H1 (cell line): ENCODE measurements at regions not wholly inside any gene's neighbourhood (a gene's known extent, or its start where the extent isn't known, plus 50 kb on each side); places are given as distances from the start of the nearest gene placed in this dataset.

Experiments used
- CTCF ChIA-PET: fragments of 300-600 bp; sonication (Branson Sonifier 250); formaldehyde crosslinking; loops from one replicate; lab custom pipeline; 2021; ENCODE audit not compliant: partially characterized antibody; lab: Charles Lee
- POLR2A ChIA-PET: fragments of 300-600 bp; sonication (Branson Sonifier 250); formaldehyde crosslinking; loops from one replicate; lab custom pipeline; 2021; ENCODE audit warnings: inconsistent platforms; ENCODE audit not compliant: partially characterized antibody; lab: Charles Lee
- DNase-seq, 2 experiments: peaks; one replicate each; pipeline versions ENCODE4 v3.0.0 to v3.0.0-alpha.2; 2010 to 2022; ENCODE audit warnings: low spot score in 2 of 2, low read depth in 1 of 2, mixed read lengths in 1 of 2
- FAIRE-seq: peaks from 2 replicates; lab custom pipeline; 2011; peaks lifted over from hg19 to GRCh38; lab: Jason Lieb, UNC
- H2AFZ ChIP-seq: 2 replicates; pipeline ENCODE4 v1.8.1; 2012; ENCODE audit warnings: low read length, inconsistent platforms
- H2AK5ac ChIP-seq: 2 replicates; pipeline ENCODE4 v1.6.1; 2013; ENCODE audit warnings: low read depth, low read length
- H2BK120ac ChIP-seq: replicated peaks from 2 replicates; pipeline ENCODE3; 2013; ENCODE audit warnings: low read depth, low read length, inconsistent platforms
- H2BK12ac ChIP-seq: 2 replicates; pipeline ENCODE4 v1.6.1; 2013; ENCODE audit warnings: low read depth, low read length
- H2BK15ac ChIP-seq: 2 replicates; pipeline ENCODE4 v1.6.1; 2013; ENCODE audit warnings: low read length
- H2BK20ac ChIP-seq: 2 replicates; pipeline ENCODE4 v1.6.1; 2013; ENCODE audit warnings: low read length
- H2BK5ac ChIP-seq: 2 replicates; pipeline ENCODE4 v1.6.1; 2013; ENCODE audit warnings: low read depth, low read length
- H3K14ac ChIP-seq: 2 replicates; pipeline ENCODE4 v1.6.1; 2013; ENCODE audit warnings: inconsistent platforms; ENCODE audit not compliant: insufficient read length
- H3K18ac ChIP-seq: 2 replicates; pipeline ENCODE4 v1.6.1; 2013; ENCODE audit warnings: low read length; ENCODE audit errors: extremely low read depth
- H3K23ac ChIP-seq: 2 replicates; pipeline ENCODE4 v1.6.1; 2013; ENCODE audit warnings: inconsistent platforms; ENCODE audit not compliant: insufficient read length
- H3K23me2 ChIP-seq: 2 replicates; pipeline ENCODE4 v1.6.1; 2013; ENCODE audit warnings: low read depth, low read length
- H3K27ac ChIP-seq: 2 replicates; pipeline ENCODE4 v1.6.1; 2011; ENCODE audit warnings: low read depth, low read length, inconsistent platforms
- H3K27me3 ChIP-seq, 4 experiments: replicated peaks in 1 of 4; 1 replicate in 1 of 4; 2 replicates in 3 of 4; pipeline versions ENCODE4 v1.6.1 to v1.8.1; 2011 to 2013; ENCODE audit warnings: low read length in 3 of 4, mild to moderate bottlenecking in 3 of 4, inconsistent platforms in 2 of 4, mixed read lengths in 2 of 4, moderate library complexity in 1 of 4; ENCODE audit not compliant: control insufficient read depth in 3 of 4, insufficient read depth in 3 of 4; ENCODE audit errors: extremely low read depth in 1 of 4
- H3K36me3 ChIP-seq, 4 experiments: 2 replicates each; pipeline versions ENCODE4 v1.6.1 to v1.8.1; 2011 to 2013; ENCODE audit warnings: mild to moderate bottlenecking in 4 of 4, low read length in 3 of 4, moderate library complexity in 2 of 4, control low read depth in 1 of 4, inconsistent platforms in 1 of 4; ENCODE audit not compliant: insufficient read depth in 4 of 4, control insufficient read depth in 2 of 4
- H3K4ac ChIP-seq: replicated peaks from 2 replicates; pipeline ENCODE3; 2013; ENCODE audit warnings: low read length, low read depth, mixed read lengths, inconsistent platforms; ENCODE audit not compliant: insufficient read length
- H3K4me1 ChIP-seq, 4 experiments: replicated peaks in 1 of 4; 1 replicate in 1 of 4; 2 replicates in 3 of 4; pipeline versions ENCODE4 v1.6.1 to v1.8.1; 2011 to 2013; ENCODE audit warnings: low read length in 3 of 4, inconsistent platforms in 2 of 4, mixed read lengths in 1 of 4; ENCODE audit not compliant: insufficient read depth in 4 of 4, control insufficient read depth in 3 of 4
- H3K4me2 ChIP-seq, 2 experiments: 2 replicates each; pipeline versions ENCODE4 v1.6.1 to v1.8.1; 2011 to 2013; ENCODE audit warnings: low read depth in 2 of 2, low read length in 2 of 2, control low read depth in 1 of 2, inconsistent platforms in 1 of 2, mild to moderate bottlenecking in 1 of 2; ENCODE audit not compliant: insufficient read depth in 1 of 2
- H3K4me3 ChIP-seq, 4 experiments: fragments of 200-600, 300-600 bp in 1 of 4; sonication (generic), shearing (Covaris generic), sonication (Bioruptor Twin) in 1 of 4; 2 replicates each; pipeline versions ENCODE4 v1.5.1 to v1.8.1; 2011 to 2016; ENCODE audit warnings: low read length in 4 of 4, low read depth in 3 of 4, control low read depth in 2 of 4, inconsistent platforms in 2 of 4, mild to moderate bottlenecking in 2 of 4, mixed read lengths in 1 of 4, moderate library complexity in 1 of 4; ENCODE audit not compliant: insufficient read depth in 2 of 4; ENCODE audit errors: extremely low read depth in 1 of 4
- H3K56ac ChIP-seq: replicated peaks from 2 replicates; pipeline ENCODE3; 2013; ENCODE audit warnings: low read depth, mild to moderate bottlenecking, mixed read lengths, low read length, inconsistent platforms; ENCODE audit not compliant: insufficient read length
- H3K79me1 ChIP-seq: 2 replicates; pipeline ENCODE4 v1.6.1; 2013; ENCODE audit warnings: low read depth, low read length, control low read depth
- H3K79me2 ChIP-seq, 2 experiments: 2 replicates each; pipeline versions ENCODE4 v1.6.1 to v1.8.1; 2012 to 2013; ENCODE audit warnings: low read length in 2 of 2, mild to moderate bottlenecking in 2 of 2, inconsistent platforms in 1 of 2; ENCODE audit not compliant: insufficient read depth in 2 of 2, control insufficient read depth in 1 of 2
- H3K9ac ChIP-seq, 4 experiments: replicated peaks in 1 of 4; 1 replicate in 1 of 4; 2 replicates in 3 of 4; pipeline versions ENCODE4 v1.6.1 to v1.8.1; 2011 to 2013; ENCODE audit warnings: low read depth in 3 of 4, low read length in 3 of 4, control low read depth in 2 of 4, mild to moderate bottlenecking in 2 of 4, moderate library complexity in 2 of 4, inconsistent platforms in 1 of 4; ENCODE audit errors: extremely low read depth in 1 of 4
- H3K9me3 ChIP-seq, 2 experiments: 2 replicates each; pipeline versions ENCODE4 v1.6.1 to v1.8.1; 2012 to 2013; ENCODE audit warnings: mild to moderate bottlenecking in 2 of 2, moderate library complexity in 2 of 2, control low read depth in 1 of 2, inconsistent platforms in 1 of 2, low read depth in 1 of 2, low read length in 1 of 2, mixed read lengths in 1 of 2; ENCODE audit not compliant: insufficient read depth in 2 of 2
- H4K20me1 ChIP-seq, 2 experiments: replicated peaks in 1 of 2; 2 replicates each; pipeline versions ENCODE3 to v1.8.1; 2011 to 2013; ENCODE audit warnings: inconsistent platforms in 2 of 2, low read length in 2 of 2, mild to moderate bottlenecking in 1 of 2; ENCODE audit not compliant: insufficient read depth in 2 of 2, control insufficient read depth in 1 of 2
- H4K5ac ChIP-seq: 2 replicates; pipeline ENCODE4 v1.6.1; 2013; ENCODE audit warnings: low read length, low read depth, mixed read lengths, inconsistent platforms; ENCODE audit not compliant: insufficient read length
- H4K8ac ChIP-seq: 2 replicates; pipeline ENCODE4 v1.8.0; 2013; ENCODE audit warnings: mild to moderate bottlenecking, moderate library complexity, low read length, inconsistent platforms; ENCODE audit not compliant: insufficient read depth; ENCODE audit errors: extremely low read depth
- H4K91ac ChIP-seq: replicated peaks from 2 replicates; pipeline ENCODE3; 2013; ENCODE audit warnings: low read length, mixed read lengths, inconsistent platforms; ENCODE audit not compliant: insufficient read length
- BCL11A ChIP-seq, 2 experiments: IDR thresholded peaks; one replicate each; pipeline ENCODE4 v1.6.1; 2011; ENCODE audit warnings: low read depth in 2 of 2, low read length in 2 of 2, mild to moderate bottlenecking in 2 of 2
- CBX8 ChIP-seq: fragments of 300-800, 300-1000 bp; sonication (generic); IDR thresholded peaks from 2 replicates; pipeline ENCODE4 v1.7.1; 2016; ENCODE audit warnings: low read depth, low read length, borderline replicate concordance
- CHD1 ChIP-seq: IDR thresholded peaks from 2 replicates; pipeline ENCODE4 v1.6.1; 2012; ENCODE audit warnings: low read depth, low read length, improper control_type of control experiment
- CREB1 ChIP-seq: IDR thresholded peaks from 2 replicates; pipeline ENCODE4 v1.6.1; 2012; ENCODE audit warnings: inconsistent platforms
- FOSL1 ChIP-seq: IDR thresholded peaks from 2 replicates; pipeline ENCODE4 v1.6.1; 2011; ENCODE audit warnings: mild to moderate bottlenecking, low read depth, low read length, moderate library complexity; ENCODE audit not compliant: insufficient read depth
- HDAC2 ChIP-seq, 2 experiments: fragments of 300-600 bp in 1 of 2; sonication (generic) in 1 of 2; IDR thresholded peaks; 2 replicates each; pipeline ENCODE4 v1.6.1; 2011 to 2012; ENCODE audit warnings: low read depth in 2 of 2, low read length in 2 of 2, mild to moderate bottlenecking in 2 of 2, moderate library complexity in 2 of 2, borderline replicate concordance in 1 of 2, inconsistent platforms in 1 of 2
- HDAC6 ChIP-seq: IDR thresholded peaks from one replicate; pipeline ENCODE4 v1.7.1; 2012; ENCODE audit warnings: low read depth, mild to moderate bottlenecking, inconsistent platforms, low read length, moderate library complexity
- KDM5A ChIP-seq: fragments of 200-600 bp; IDR thresholded peaks from 2 replicates; pipeline ENCODE4 v1.7.1; 2012; ENCODE audit warnings: mild to moderate bottlenecking, low read length, inconsistent platforms, mixed read lengths
- PHF8 ChIP-seq: fragments of 200-600 bp; sonication (generic); conservative IDR thresholded peaks from 2 replicates; pipeline ENCODE4 v1.7.1; 2012; ENCODE audit warnings: low read depth, mild to moderate bottlenecking, inconsistent platforms, low read length, moderate library complexity
- RFX5 ChIP-seq: IDR thresholded peaks from 2 replicates; pipeline ENCODE4 v1.6.1; 2011; ENCODE audit warnings: low read depth, low read length, improper control_type of control experiment, borderline replicate concordance
- RXRA ChIP-seq: IDR thresholded peaks from 2 replicates; pipeline ENCODE4 v1.6.1; 2011; ENCODE audit warnings: low read depth, mild to moderate bottlenecking, low read length, moderate library complexity; ENCODE audit not compliant: insufficient read depth
- TBP ChIP-seq: IDR thresholded peaks from 2 replicates; pipeline ENCODE4 v1.6.1; 2011; ENCODE audit warnings: low read depth, low read length, improper control_type of control experiment
- WGBS, 2 experiments: shearing (Covaris generic) in 1 of 2; methylation state at CpG; one replicate each; pipeline versions ENCODE4 v1.1.6 to v1.1.7; 2013 to 2015; ENCODE audit warnings: low lambda C conversion rate in 2 of 2, mixed read lengths in 2 of 2, inconsistent platforms in 1 of 2, low coverage in 1 of 2, missing lambda C conversion rate in 1 of 2; ENCODE audit not compliant: insufficient replicate concordance in 2 of 2, insufficient coverage in 1 of 2, insufficient read length in 1 of 2; ENCODE audit errors: extremely low coverage in 1 of 2, missing lambda C conversion rate in 1 of 2; 5-methylcytosine and 5-hydroxymethylcytosine counted together
- TF ChIP-seq, protein P1 (sequence below): IDR thresholded peaks from 2 replicates; pipeline ENCODE4 v1.6.1; 2011; ENCODE audit warnings: low read length, improper control_type of control experiment

DNA sequence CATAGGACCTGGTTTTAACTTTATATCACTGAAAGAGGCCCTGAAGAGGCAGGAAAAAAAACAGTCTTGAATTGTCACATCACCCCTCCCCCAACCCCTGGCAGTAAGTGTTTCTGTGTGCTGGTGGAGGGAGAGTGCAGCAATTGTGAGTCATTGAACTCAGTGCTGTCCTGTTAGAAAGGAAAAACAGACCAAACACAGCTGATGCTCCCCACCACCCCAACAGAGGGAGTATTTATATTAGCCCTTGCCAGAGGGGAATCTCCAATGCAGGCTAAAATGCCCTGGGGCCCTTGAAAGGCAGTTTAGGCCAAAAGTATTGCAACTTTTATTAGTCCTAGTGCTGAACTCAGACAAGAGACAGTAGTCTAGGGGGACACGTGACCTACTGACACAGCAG lies 197.8 kb upstream of the AGTR2 start:
- Histone ChIP-seq H3K14ac (no peak overlapping the region), H2BK15ac (no peak overlapping the region), H4K5ac (no peak overlapping the region), H3K56ac (no peak overlapping the region), H3K9ac (no peak overlapping the region), H3K23ac (no peak overlapping the region), H3K18ac (no peak overlapping the region), H3K4ac (no peak overlapping the region), H3K4me3 (no peak overlapping the region), H2BK12ac (no peak overlapping the region), H4K8ac (no peak overlapping the region), H3K36me3 (no peaks in the 10 kb centered on the region), H3K79me2 (peaks cover 0 to 9% of the 10 kb centered on the region in 2 experiments; a peak in 3 of 4 replicates), H4K91ac (no peak overlapping the region), H4K20me1 (no peaks in the 10 kb centered on the region), H2AFZ (no peak overlapping the region), H3K9me3 (no peaks in the 10 kb centered on the region), H2BK5ac (no peak overlapping the region), H3K27ac (no peak overlapping the region), H3K4me1 (peaks cover 0 to 5% (median 4%) of the 10 kb centered on the region in 4 experiments; a peak in 2 of 7 replicates), H3K79me1 (no peaks in the 10 kb centered on the region), H2BK120ac (no peak overlapping the region), H2BK20ac (no peak overlapping the region), H2AK5ac (no peak overlapping the region), H3K23me2 (no peaks in the 10 kb centered on the region), H3K4me2 (no peak overlapping the region; a peak in 1 of 4 replicates), H3K27me3 (no peaks in the 10 kb centered on the region)
- 100% methylated on average over 1 of the region's 1 CpG; no CpG with 5 or more reads in 1 of the 2 experiments for WGBS, 2 experiments
- ChIA-PET CTCF (interaction anchor here (1.3 kb wide), 1 partner anchor 16 kb away, joined by 6 read pairs; no protein-coding TSS in a partner anchor), POLR2A (interaction anchor here (1.7 kb wide), 1 partner anchor 10 kb away, joined by 4 read pairs; no protein-coding TSS in a partner anchor)
- FAIRE-seq (no peak), DNase-seq (no peak)
- TF ChIP-seq BCL11A (IDR thresholded peaks at IDR 0.05; ENCODE audit: low read depth in 2 of 2, low read length in 2 of 2) (no peak), CBX8 (no peak), TBP (no peak), KDM5A (no peak), RXRA (no peak), CREB1 (no peak), HDAC6 (no peak), RFX5 (no peak), FOSL1 (no peak), HDAC2 (IDR thresholded peaks at IDR 0.05; ENCODE audit: borderline replicate concordance in 1 of 2, low read depth in 2 of 2, low read length in 2 of 2) (no peak), CHD1 (no peak), PHF8 (no peak)
- TF ChIP-seq, protein P1, sequence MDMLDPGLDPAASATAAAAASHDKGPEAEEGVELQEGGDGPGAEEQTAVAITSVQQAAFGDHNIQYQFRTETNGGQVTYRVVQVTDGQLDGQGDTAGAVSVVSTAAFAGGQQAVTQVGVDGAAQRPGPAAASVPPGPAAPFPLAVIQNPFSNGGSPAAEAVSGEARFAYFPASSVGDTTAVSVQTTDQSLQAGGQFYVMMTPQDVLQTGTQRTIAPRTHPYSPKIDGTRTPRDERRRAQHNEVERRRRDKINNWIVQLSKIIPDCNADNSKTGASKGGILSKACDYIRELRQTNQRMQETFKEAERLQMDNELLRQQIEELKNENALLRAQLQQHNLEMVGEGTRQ, result no peak
